ENCODE measurements at regions not wholly inside any gene's neighbourhood (a gene's known extent, or its start where the extent isn't known, plus 50 kb on each side); places are given as distances from the start of the nearest gene placed in this dataset.

GRCh38 chr3:81952141-81952540 lies 190.7 kb upstream of the GBE1 start:
- Histone ChIP-seq H3K9ac (ENCODE audit: low read length) (no peak overlapping the region), H3K4me3 (ENCODE audit: insufficient read depth in 1 of 2, low read depth in 1 of 2, low read length in 2 of 2) (no peak overlapping the region)

GRCh38 chr3:81951636-81952035 lies 190.2 kb upstream of the GBE1 start:
- Histone ChIP-seq H3K4me2 (ENCODE audit: low read length, poor library complexity, severe bottlenecking) (no peak overlapping the region), H3K79me1 (replicated peaks; ENCODE audit: low read length, poor library complexity, severe bottlenecking) (no peaks in the 10 kb centered on the region), H3K9ac (ENCODE audit: low read length) (no peak overlapping the region), H4K91ac (ENCODE audit: low read length) (no peak overlapping the region), H3K4ac (ENCODE audit: low read depth in 1 of 2, low read length in 2 of 2) (no peak overlapping the region), H2BK5ac (ENCODE audit: low read depth, low read length, poor library complexity, severe bottlenecking) (no peak overlapping the region), H3K27me3 (ENCODE audit: control insufficient read depth in 1 of 2, insufficient read depth in 1 of 2, low read length in 2 of 2) (no peaks in the 10 kb centered on the region), H3K9me3 (ENCODE audit: control insufficient read depth, low read length) (peaks cover 6% of the 10 kb centered on the region), H2BK120ac (ENCODE audit: low read depth, low read length) (no peak overlapping the region), H2BK15ac (ENCODE audit: low read depth, poor library complexity, severe bottlenecking) (no peak overlapping the region), H3K18ac (ENCODE audit: low read depth in 1 of 2, low read length in 2 of 2) (no peak overlapping the region), H3K27ac (ENCODE audit: low read length, poor library complexity, severe bottlenecking) (no peak overlapping the region), H3K23ac (ENCODE audit: low read length in 2 of 2) (no peak overlapping the region), H2AK5ac (ENCODE audit: low read length, severe bottlenecking) (no peak overlapping the region), H2AFZ (ENCODE audit: low read depth, low read length) (no peak overlapping the region), H3K14ac (ENCODE audit: low read length in 2 of 2) (no peak overlapping the region), H4K8ac (ENCODE audit: low read length) (no peak overlapping the region), H3K36me3 (ENCODE audit: control insufficient read depth in 1 of 2, insufficient read depth in 2 of 2, low read depth in 1 of 2, low read length in 2 of 2) (no peaks in the 10 kb centered on the region), H2BK12ac (ENCODE audit: low read length in 2 of 2) (no peak overlapping the region), H3K4me3 (ENCODE audit: insufficient read depth in 1 of 2, low read depth in 1 of 2, low read length in 2 of 2) (no peak overlapping the region), H3K4me1 (ENCODE audit: control insufficient read depth, insufficient read depth, low read depth, low read length) (no peaks in the 10 kb centered on the region)
- DNase-seq: no peak
- WGBS: 87% methylated on average over 3 of the region's 4 CpGs

More at GRCh38 chr3:81952141-81952540, 190.7 kb upstream of the GBE1 start:
- Histone ChIP-seq H4K91ac (ENCODE audit: low read length) (no peak overlapping the region), H3K4me1 (ENCODE audit: control insufficient read depth, insufficient read depth, low read depth, low read length) (no peaks in the 10 kb centered on the region), H2BK15ac (ENCODE audit: low read depth, poor library complexity, severe bottlenecking) (no peak overlapping the region), H3K27me3 (ENCODE audit: control insufficient read depth in 1 of 2, insufficient read depth in 1 of 2, low read length in 2 of 2) (no peaks in the 10 kb centered on the region), H3K14ac (ENCODE audit: low read length in 2 of 2) (no peak overlapping the region), H2BK120ac (ENCODE audit: low read depth, low read length) (no peak overlapping the region), H2AFZ (ENCODE audit: low read depth, low read length) (no peak overlapping the region), H3K79me1 (replicated peaks; ENCODE audit: low read length, poor library complexity, severe bottlenecking) (no peaks in the 10 kb centered on the region), H3K9me3 (ENCODE audit: control insufficient read depth, low read length) (peaks cover 6% of the 10 kb centered on the region), H3K4me2 (ENCODE audit: low read length, poor library complexity, severe bottlenecking) (no peak overlapping the region), H3K4ac (ENCODE audit: low read depth in 1 of 2, low read length in 2 of 2) (no peak overlapping the region), H4K8ac (ENCODE audit: low read length) (no peak overlapping the region), H2BK5ac (ENCODE audit: low read depth, low read length, poor library complexity, severe bottlenecking) (no peak overlapping the region), H2BK12ac (ENCODE audit: low read length in 2 of 2) (no peak overlapping the region), H3K23ac (ENCODE audit: low read length in 2 of 2) (no peak overlapping the region), H2AK5ac (ENCODE audit: low read length, severe bottlenecking) (no peak overlapping the region), H3K18ac (ENCODE audit: low read depth in 1 of 2, low read length in 2 of 2) (no peak overlapping the region), H3K36me3 (ENCODE audit: control insufficient read depth in 1 of 2, insufficient read depth in 2 of 2, low read depth in 1 of 2, low read length in 2 of 2) (no peaks in the 10 kb centered on the region), H3K27ac (ENCODE audit: low read length, poor library complexity, severe bottlenecking) (no peak overlapping the region)
- 81% methylated on average over 3 of the region's 3 CpGs for WGBS
- no peak for DNase-seq

GRCh38 chr3:81951106-81951505 lies 189.7 kb upstream of the GBE1 start:
- H3K18ac ChIP-seq (ENCODE audit: low read depth in 1 of 2, low read length in 2 of 2): no peak overlapping the region
- H2BK12ac ChIP-seq (ENCODE audit: low read length in 2 of 2): no peak overlapping the region
- H3K4me1 ChIP-seq (ENCODE audit: control insufficient read depth, insufficient read depth, low read depth, low read length): no peaks in the 10 kb centered on the region
- no peak overlapping the region for H3K4me3 ChIP-seq (ENCODE audit: insufficient read depth in 1 of 2, low read depth in 1 of 2, low read length in 2 of 2)
- no peak overlapping the region for H4K91ac ChIP-seq (ENCODE audit: low read length)
- no peaks in the 10 kb centered on the region for H3K36me3 ChIP-seq (ENCODE audit: control insufficient read depth in 1 of 2, insufficient read depth in 2 of 2, low read depth in 1 of 2, low read length in 2 of 2)
- no peaks in the 10 kb centered on the region for H3K79me1 ChIP-seq (replicated peaks; ENCODE audit: low read length, poor library complexity, severe bottlenecking)
- H4K8ac ChIP-seq (ENCODE audit: low read length): no peak overlapping the region
- H2BK120ac ChIP-seq (ENCODE audit: low read depth, low read length): no peak overlapping the region
- no peak overlapping the region for H3K23ac ChIP-seq (ENCODE audit: low read length in 2 of 2)
- H3K27me3 ChIP-seq (ENCODE audit: control insufficient read depth in 1 of 2, insufficient read depth in 1 of 2, low read length in 2 of 2): no peaks in the 10 kb centered on the region
- H3K27ac ChIP-seq (ENCODE audit: low read length, poor library complexity, severe bottlenecking): no peak overlapping the region
- no peak overlapping the region for H2AFZ ChIP-seq (ENCODE audit: low read depth, low read length)
- H3K4me2 ChIP-seq (ENCODE audit: low read length, poor library complexity, severe bottlenecking): no peak overlapping the region
- H3K4ac ChIP-seq (ENCODE audit: low read depth in 1 of 2, low read length in 2 of 2): no peak overlapping the region
- 85% methylated on average over 4 of the region's 6 CpGs for WGBS
- no peak overlapping the region for H3K14ac ChIP-seq (ENCODE audit: low read length in 2 of 2)
- H2BK15ac ChIP-seq (ENCODE audit: low read depth, poor library complexity, severe bottlenecking): no peak overlapping the region
- H3K9ac ChIP-seq (ENCODE audit: low read length): no peak overlapping the region
- no peak for DNase-seq
- no peak overlapping the region for H2AK5ac ChIP-seq (ENCODE audit: low read length, severe bottlenecking)
- H3K9me3 ChIP-seq (ENCODE audit: control insufficient read depth, low read length): peaks cover 6% of the 10 kb centered on the region
- no peak overlapping the region for H2BK5ac ChIP-seq (ENCODE audit: low read depth, low read length, poor library complexity, severe bottlenecking)

- Histone ChIP-seq H3K14ac (ENCODE audit: low read length in 2 of 2) (no peak overlapping the region), H3K9me3 (ENCODE audit: control insufficient read depth, low read length) (peaks cover 39% of the 10 kb centered on the region), H3K4me1 (ENCODE audit: control insufficient read depth, insufficient read depth, low read depth, low read length) (no peaks in the 10 kb centered on the region), H3K4ac (ENCODE audit: low read depth in 1 of 2, low read length in 2 of 2) (no peak overlapping the region), H2BK15ac (ENCODE audit: low read depth, poor library complexity, severe bottlenecking) (no peak overlapping the region), H2AFZ (ENCODE audit: low read depth, low read length) (no peak overlapping the region), H2AK5ac (ENCODE audit: low read length, severe bottlenecking) (no peak overlapping the region), H2BK120ac (ENCODE audit: low read depth, low read length) (no peak overlapping the region), H3K4me2 (ENCODE audit: low read length, poor library complexity, severe bottlenecking) (no peak overlapping the region), H4K8ac (ENCODE audit: low read length) (no peak overlapping the region), H3K27me3 (ENCODE audit: control insufficient read depth in 1 of 2, insufficient read depth in 1 of 2, low read length in 2 of 2) (no peaks in the 10 kb centered on the region), H3K36me3 (ENCODE audit: control insufficient read depth in 1 of 2, insufficient read depth in 2 of 2, low read depth in 1 of 2, low read length in 2 of 2) (no peaks in the 10 kb centered on the region), H3K4me3 (ENCODE audit: insufficient read depth in 1 of 2, low read depth in 1 of 2, low read length in 2 of 2) (no peak overlapping the region), H3K79me1 (replicated peaks; ENCODE audit: low read length, poor library complexity, severe bottlenecking) (no peaks in the 10 kb centered on the region), H3K27ac (ENCODE audit: low read length, poor library complexity, severe bottlenecking) (no peak overlapping the region), H3K23ac (ENCODE audit: low read length in 2 of 2) (no peak overlapping the region), H3K9ac (ENCODE audit: low read length) (no peak overlapping the region), H3K18ac (ENCODE audit: low read depth in 1 of 2, low read length in 2 of 2) (no peak overlapping the region), H2BK12ac (ENCODE audit: low read length in 2 of 2) (no peak overlapping the region), H4K91ac (ENCODE audit: low read length) (no peak overlapping the region), H2BK5ac (ENCODE audit: low read depth, low read length, poor library complexity, severe bottlenecking) (no peak overlapping the region)
- DNase-seq: no peak
- WGBS: 100% methylated on average over 1 of the region's 1 CpG
Observed at GRCh38 chr3:81947359-81947758, 185.9 kb upstream of the GBE1 start.

Measured in mesenchymal stem cell (in vitro differentiated cells and primary cell).